Frontal cortex (tissue), 3 donors: ENCODE measurements at regions not wholly inside any gene's neighbourhood (a gene's known extent, or its start where the extent isn't known, plus 50 kb on each side); places are given as distances from the start of the nearest gene placed in this dataset.

Experiments used
- DNase-seq, 2 donors: peaks; one replicate each; pipeline ENCODE4 v3.0.0; 2012; ENCODE audit warnings: low spot score in 2 of 2
- FAIRE-seq: peaks from 2 replicates; lab custom pipeline; 2012; peaks lifted over from hg19 to GRCh38; lab: Jason Lieb, UNC
- donor health status: control.
- donor health status: control.
- donor health status: control.

GRCh38 chr6:18742406-18742805 is 355.3 kb downstream of the RNF144B start:
- FAIRE-seq = no peak
- DNase-seq = no peak

GRCh38 chr6:18746727-18747126 is 359.6 kb downstream of the RNF144B start:
- FAIRE-seq (no peak), DNase-seq (no peak)

GRCh38 chr6:18748314-18748713 is 361.2 kb downstream of the RNF144B start:
- no peak for DNase-seq
- no peak for FAIRE-seq

GRCh38 chr6:18752278-18753068 is 365.3 kb downstream of the RNF144B start:
- no peak for DNase-seq
- no peak for FAIRE-seq

GRCh38 chr6:18753076-18753475 is 365.9 kb downstream of the RNF144B start:
- FAIRE-seq = no peak
- DNase-seq = no peak

- DNase-seq = no peak
- no peak for FAIRE-seq
Measured at GRCh38 chr6:18763086-18763485, 375.9 kb downstream of the RNF144B start.

- DNase-seq (no peak), FAIRE-seq (no peak)
Measured at GRCh38 chr6:18784794-18785193, 397.6 kb downstream of the RNF144B start.

- FAIRE-seq (no peak), DNase-seq (no peak)
Measured at GRCh38 chr6:18785810-18786490, 398.8 kb downstream of the RNF144B start.

GRCh38 chr6:18792866-18793265 is 405.7 kb downstream of the RNF144B start:
- no peak for DNase-seq
- FAIRE-seq = no peak

GRCh38 chr6:18795726-18796125 is 408.6 kb downstream of the RNF144B start:
- no peak for DNase-seq
- no peak for FAIRE-seq

GRCh38 chr6:18820725-18821124 is 433.6 kb downstream of the RNF144B start:
- FAIRE-seq = no peak
- DNase-seq = no peak

- no peak for DNase-seq
- no peak for FAIRE-seq
Measured at GRCh38 chr6:18823782-18824386, 436.7 kb downstream of the RNF144B start.

GRCh38 chr6:18829272-18829870 is 442.2 kb downstream of the RNF144B start:
- FAIRE-seq = no peak
- no peak for DNase-seq

GRCh38 chr6:18835976-18836375 is 448.8 kb downstream of the RNF144B start:
- no peak for FAIRE-seq
- DNase-seq = no peak

- no peak for DNase-seq
- no peak for FAIRE-seq
Measured at GRCh38 chr6:18837013-18837412, 449.9 kb downstream of the RNF144B start.

GRCh38 chr6:18842534-18842933 is 455.4 kb downstream of the RNF144B start:
- no peak for DNase-seq

GRCh38 chr6:18845896-18846295 is 458.7 kb downstream of the RNF144B start:
- FAIRE-seq (no peak), DNase-seq (no peak)

More at GRCh38 chr6:18842534-18842933, 455.4 kb downstream of the RNF144B start:
- no peak for FAIRE-seq

GRCh38 chr6:18846327-18846726 is 459.2 kb downstream of the RNF144B start:
- no peak for FAIRE-seq
- DNase-seq = no peak

GRCh38 chr6:18861204-18861603 is 474.1 kb downstream of the RNF144B start:
- FAIRE-seq (no peak), DNase-seq (no peak)

GRCh38 chr6:18883268-18883667 is 496.1 kb downstream of the RNF144B start:
- DNase-seq = no peak
- FAIRE-seq = no peak

GRCh38 chr6:18883851-18884250 is 496.7 kb downstream of the RNF144B start:
- DNase-seq (no peak), FAIRE-seq (peak; percentile 61)
